ENCODE measurements at regions not wholly inside any gene's neighbourhood (a gene's known extent, or its start where the extent isn't known, plus 50 kb on each side); places are given as distances from the start of the nearest gene placed in this dataset.

GRCh38 chr4:182150645-182151044, 92.6 kb upstream of the TENM3 start:
- Histone ChIP-seq H2BK5ac (ENCODE audit: low read length) (no peak overlapping the region), H3K4me3 (ENCODE audit: low read length) (no peak overlapping the region), H3K27ac (ENCODE audit: low read depth, low read length) (no peak overlapping the region), H2BK120ac (ENCODE audit: low read depth, low read length) (no peak overlapping the region), H3K79me2 (ENCODE audit: control insufficient read depth, insufficient read depth, low read length) (peaks cover 11% of the 10 kb centered on the region), H4K5ac (ENCODE audit: low read length) (no peak overlapping the region), H3K36me3 (ENCODE audit: control insufficient read depth, insufficient read depth, low read length) (no peaks in the 10 kb centered on the region), H3K9ac (ENCODE audit: low read length) (no peak overlapping the region), H3K27me3 (ENCODE audit: insufficient read depth, low read length, poor library complexity) (no peaks in the 10 kb centered on the region), H3K4me2 (ENCODE audit: low read length) (no peak overlapping the region), H3K4me1 (ENCODE audit: control insufficient read depth, low read depth, low read length) (peaks cover 6% of the 10 kb centered on the region), H3K4ac (ENCODE audit: low read depth, low read length) (no peak overlapping the region), H3K56ac (ENCODE audit: low read length) (no peak overlapping the region), H4K8ac (ENCODE audit: low read depth, low read length) (no peak overlapping the region), H2AK5ac (ENCODE audit: low read length) (no peak overlapping the region), H3K23ac (ENCODE audit: low read length) (no peak overlapping the region), H2BK15ac (replicated peaks; ENCODE audit: low read depth) (no peak overlapping the region), H3K79me1 (ENCODE audit: low read length) (no peaks in the 10 kb centered on the region), H3K18ac (ENCODE audit: low read length) (no peak overlapping the region)
- no CpG with 5 or more reads among the region's 3 CpGs for WGBS (ENCODE audit: extremely low coverage, insufficient coverage, low lambda C conversion rate)
- DNase-seq: no peak

- Histone ChIP-seq H3K9ac (ENCODE audit: low read length) (no peak overlapping the region), H3K27me3 (ENCODE audit: insufficient read depth, low read length, poor library complexity) (no peaks in the 10 kb centered on the region), H4K5ac (ENCODE audit: low read length) (no peak overlapping the region), H4K8ac (ENCODE audit: low read depth, low read length) (no peak overlapping the region), H2BK15ac (replicated peaks; ENCODE audit: low read depth) (no peak overlapping the region), H3K4me2 (ENCODE audit: low read length) (no peak overlapping the region), H3K4me1 (ENCODE audit: control insufficient read depth, low read depth, low read length) (no peaks in the 10 kb centered on the region), H2BK5ac (ENCODE audit: low read length) (no peak overlapping the region), H3K79me1 (ENCODE audit: low read length) (peaks cover 9% of the 10 kb centered on the region), H3K27ac (ENCODE audit: low read depth, low read length) (no peak overlapping the region), H3K18ac (ENCODE audit: low read length) (no peak overlapping the region), H2BK120ac (ENCODE audit: low read depth, low read length) (no peak overlapping the region), H3K4ac (ENCODE audit: low read depth, low read length) (no peak overlapping the region), H3K79me2 (ENCODE audit: control insufficient read depth, insufficient read depth, low read length) (peaks cover 17% of the 10 kb centered on the region), H3K4me3 (ENCODE audit: low read length) (no peak overlapping the region), H3K23ac (ENCODE audit: low read length) (no peak overlapping the region), H3K36me3 (ENCODE audit: control insufficient read depth, insufficient read depth, low read length) (no peaks in the 10 kb centered on the region), H2AK5ac (ENCODE audit: low read length) (no peak overlapping the region), H3K56ac (ENCODE audit: low read length) (no peak overlapping the region)
- DNase-seq: no peak
- no CpG with 5 or more reads among the region's 1 CpG for WGBS (ENCODE audit: extremely low coverage, insufficient coverage, low lambda C conversion rate)
Measured at GRCh38 chr4:182155806-182156205, 87.4 kb upstream of the TENM3 start.

DNA sequence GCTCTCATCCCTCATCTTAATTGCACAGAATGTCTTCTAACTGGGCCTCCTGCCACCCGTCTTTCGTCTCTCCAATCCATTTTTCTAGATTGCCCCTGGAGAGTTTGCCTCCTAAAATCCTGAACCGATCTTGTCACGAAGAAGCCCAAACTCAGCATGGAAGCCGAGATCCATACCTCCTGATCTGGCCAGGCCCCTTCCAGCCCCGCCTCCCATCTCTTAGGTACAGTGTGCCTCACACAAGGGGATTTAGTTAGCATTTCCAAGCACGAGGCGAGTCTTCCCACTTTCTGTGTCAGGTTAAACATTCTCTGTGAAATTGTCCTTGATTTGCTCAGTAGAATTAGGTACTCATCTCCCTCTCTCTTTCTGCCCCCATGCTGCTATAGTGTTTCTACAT, 80.0 kb upstream of the TENM3 start:
- H2AK5ac ChIP-seq (ENCODE audit: low read length): no peak overlapping the region
- H3K56ac ChIP-seq (ENCODE audit: low read length): no peak overlapping the region
- H2BK15ac ChIP-seq (replicated peaks; ENCODE audit: low read depth): no peak overlapping the region
- no peak overlapping the region for H3K9ac ChIP-seq (ENCODE audit: low read length)
- H2BK5ac ChIP-seq (ENCODE audit: low read length): no peak overlapping the region
- peaks cover 3% of the 10 kb centered on the region for H3K4me1 ChIP-seq (ENCODE audit: control insufficient read depth, low read depth, low read length)
- H4K8ac ChIP-seq (ENCODE audit: low read depth, low read length): no peak overlapping the region
- H3K79me2 ChIP-seq (ENCODE audit: control insufficient read depth, insufficient read depth, low read length): peaks cover 16% of the 10 kb centered on the region
- no peak overlapping the region for H3K23ac ChIP-seq (ENCODE audit: low read length)
- no peaks in the 10 kb centered on the region for H3K36me3 ChIP-seq (ENCODE audit: control insufficient read depth, insufficient read depth, low read length)
- no CpG with 5 or more reads among the region's 8 CpGs for WGBS (ENCODE audit: extremely low coverage, insufficient coverage, low lambda C conversion rate)
- no peaks in the 10 kb centered on the region for H3K27me3 ChIP-seq (ENCODE audit: insufficient read depth, low read length, poor library complexity)
- no peak overlapping the region for H3K4me2 ChIP-seq (ENCODE audit: low read length)
- peaks cover 13% of the 10 kb centered on the region for H3K79me1 ChIP-seq (ENCODE audit: low read length)
- no peak overlapping the region for H3K4ac ChIP-seq (ENCODE audit: low read depth, low read length)
- no peak overlapping the region for H3K4me3 ChIP-seq (ENCODE audit: low read length)
- H4K5ac ChIP-seq (ENCODE audit: low read length): no peak overlapping the region
- H3K18ac ChIP-seq (ENCODE audit: low read length): no peak overlapping the region
- no peak for DNase-seq
- no peak overlapping the region for H2BK120ac ChIP-seq (ENCODE audit: low read depth, low read length)
- no peak overlapping the region for H3K27ac ChIP-seq (ENCODE audit: low read depth, low read length)

- no peaks in the 10 kb centered on the region for H3K36me3 ChIP-seq (ENCODE audit: control insufficient read depth, insufficient read depth, low read length)
- no peak overlapping the region for H3K27ac ChIP-seq (ENCODE audit: low read depth, low read length)
- no peak overlapping the region for H3K18ac ChIP-seq (ENCODE audit: low read length)
- no peak overlapping the region for H3K4ac ChIP-seq (ENCODE audit: low read depth, low read length)
- H3K9ac ChIP-seq (ENCODE audit: low read length): no peak overlapping the region
- H4K5ac ChIP-seq (ENCODE audit: low read length): no peak overlapping the region
- no peak overlapping the region for H3K4me2 ChIP-seq (ENCODE audit: low read length)
- no peak overlapping the region for H3K4me3 ChIP-seq (ENCODE audit: low read length)
- H2BK120ac ChIP-seq (ENCODE audit: low read depth, low read length): no peak overlapping the region
- WGBS (ENCODE audit: extremely low coverage, insufficient coverage, low lambda C conversion rate): 100% methylated on average over 2 of the region's 5 CpGs
- no peak overlapping the region for H4K8ac ChIP-seq (ENCODE audit: low read depth, low read length)
- no peak overlapping the region for H3K23ac ChIP-seq (ENCODE audit: low read length)
- peaks cover 2% of the 10 kb centered on the region for H3K79me2 ChIP-seq (ENCODE audit: control insufficient read depth, insufficient read depth, low read length)
- H3K27me3 ChIP-seq (ENCODE audit: insufficient read depth, low read length, poor library complexity): no peaks in the 10 kb centered on the region
- H2BK15ac ChIP-seq (replicated peaks; ENCODE audit: low read depth): no peak overlapping the region
- H3K4me1 ChIP-seq (ENCODE audit: control insufficient read depth, low read depth, low read length): peaks cover 1% of the 10 kb centered on the region
- no peak overlapping the region for H3K56ac ChIP-seq (ENCODE audit: low read length)
- no peak overlapping the region for H2BK5ac ChIP-seq (ENCODE audit: low read length)
- H2AK5ac ChIP-seq (ENCODE audit: low read length): no peak overlapping the region
- H3K79me1 ChIP-seq (ENCODE audit: low read length): peaks cover 2% of the 10 kb centered on the region
- no peak for DNase-seq
Measured at GRCh38 chr4:182169572-182169971, 73.6 kb upstream of the TENM3 start.

- Histone ChIP-seq H3K79me1 (ENCODE audit: low read length) (peaks cover 2% of the 10 kb centered on the region), H3K79me2 (ENCODE audit: control insufficient read depth, insufficient read depth, low read length) (peaks cover 2% of the 10 kb centered on the region), H3K4me2 (ENCODE audit: low read length) (no peak overlapping the region), H3K27me3 (ENCODE audit: insufficient read depth, low read length, poor library complexity) (no peaks in the 10 kb centered on the region), H2BK15ac (replicated peaks; ENCODE audit: low read depth) (no peak overlapping the region), H3K4me3 (ENCODE audit: low read length) (no peak overlapping the region), H3K4ac (ENCODE audit: low read depth, low read length) (no peak overlapping the region), H3K27ac (ENCODE audit: low read depth, low read length) (no peak overlapping the region), H4K5ac (ENCODE audit: low read length) (no peak overlapping the region), H3K18ac (ENCODE audit: low read length) (no peak overlapping the region), H3K36me3 (ENCODE audit: control insufficient read depth, insufficient read depth, low read length) (no peaks in the 10 kb centered on the region), H3K4me1 (ENCODE audit: control insufficient read depth, low read depth, low read length) (peaks cover 1% of the 10 kb centered on the region), H3K9ac (ENCODE audit: low read length) (no peak overlapping the region), H3K56ac (ENCODE audit: low read length) (no peak overlapping the region), H2BK5ac (ENCODE audit: low read length) (no peak overlapping the region), H3K23ac (ENCODE audit: low read length) (no peak overlapping the region), H2AK5ac (ENCODE audit: low read length) (no peak overlapping the region), H4K8ac (ENCODE audit: low read depth, low read length) (no peak overlapping the region), H2BK120ac (ENCODE audit: low read depth, low read length) (no peak overlapping the region)
- no peak for DNase-seq
- WGBS (ENCODE audit: extremely low coverage, insufficient coverage, low lambda C conversion rate): no CpG with 5 or more reads among the region's 3 CpGs
Measured at GRCh38 chr4:182169987-182170386, 73.2 kb upstream of the TENM3 start.

- H3K4me2 ChIP-seq (ENCODE audit: low read length): no peak overlapping the region
- WGBS (ENCODE audit: extremely low coverage, insufficient coverage, low lambda C conversion rate): no CpG with 5 or more reads among the region's 3 CpGs
- no peak overlapping the region for H2AK5ac ChIP-seq (ENCODE audit: low read length)
- H3K27me3 ChIP-seq (ENCODE audit: insufficient read depth, low read length, poor library complexity): no peaks in the 10 kb centered on the region
- H2BK5ac ChIP-seq (ENCODE audit: low read length): no peak overlapping the region
- DNase-seq: no peak
- H3K9ac ChIP-seq (ENCODE audit: low read length): no peak overlapping the region
- H3K56ac ChIP-seq (ENCODE audit: low read length): no peak overlapping the region
- no peaks in the 10 kb centered on the region for H3K36me3 ChIP-seq (ENCODE audit: control insufficient read depth, insufficient read depth, low read length)
- no peak overlapping the region for H3K18ac ChIP-seq (ENCODE audit: low read length)
- H2BK120ac ChIP-seq (ENCODE audit: low read depth, low read length): no peak overlapping the region
- no peak overlapping the region for H3K4me3 ChIP-seq (ENCODE audit: low read length)
- H4K5ac ChIP-seq (ENCODE audit: low read length): no peak overlapping the region
- no peak overlapping the region for H3K27ac ChIP-seq (ENCODE audit: low read depth, low read length)
- H2BK15ac ChIP-seq (replicated peaks; ENCODE audit: low read depth): no peak overlapping the region
- H3K4ac ChIP-seq (ENCODE audit: low read depth, low read length): no peak overlapping the region
- peaks cover 2% of the 10 kb centered on the region for H3K79me1 ChIP-seq (ENCODE audit: low read length)
- peaks cover 2% of the 10 kb centered on the region for H3K79me2 ChIP-seq (ENCODE audit: control insufficient read depth, insufficient read depth, low read length)
- no peak overlapping the region for H4K8ac ChIP-seq (ENCODE audit: low read depth, low read length)
- no peak overlapping the region for H3K23ac ChIP-seq (ENCODE audit: low read length)
- peaks cover 1% of the 10 kb centered on the region for H3K4me1 ChIP-seq (ENCODE audit: control insufficient read depth, low read depth, low read length)
Measured at GRCh38 chr4:182170417-182170935, 72.7 kb upstream of the TENM3 start.

Measured in mesendoderm (in vitro differentiated cells).